Activated CD4-positive, alpha-beta T cell treated with anti-CD3 and anti-CD28 coated beads, Interleukin-2, amount 50 U/mL, for 16 hours (primary cell): ENCODE measurements at regions not wholly inside any gene's neighbourhood (a gene's known extent, or its start where the extent isn't known, plus 50 kb on each side); places are given as distances from the start of the nearest gene placed in this dataset.

Experiments
- DNase-seq: peaks from one replicate; pipeline ENCODE4 v3.0.0-alpha.2; 2020

GRCh38 chr3:109210501-109210900 is 74.0 kb downstream of the C3orf85 start:
- no peak for DNase-seq

GRCh38 chr3:109211941-109212340 is 75.4 kb downstream of the C3orf85 start:
- no peak for DNase-seq

- no peak for DNase-seq
Observed at GRCh38 chr3:109213321-109213720, 76.8 kb downstream of the C3orf85 start.

GRCh38 chr3:109224333-109224732 is 87.8 kb downstream of the C3orf85 start:
- DNase-seq: peak; percentile 1

- DNase-seq: no peak
Observed at GRCh38 chr3:109225516-109225915, 89.0 kb downstream of the C3orf85 start.

- DNase-seq: no peak
Observed at GRCh38 chr3:109228391-109229080, 87.8 kb downstream of the DPPA2 start.

GRCh38 chr3:109229174-109229847 is 87.0 kb downstream of the DPPA2 start:
- DNase-seq: no peak

- no peak for DNase-seq
Observed at GRCh38 chr3:109234300-109234699, 82.0 kb downstream of the DPPA2 start.

- no peak for DNase-seq
Observed at GRCh38 chr3:109241459-109242186, 74.7 kb downstream of the DPPA2 start.

- DNase-seq: no peak
Observed at GRCh38 chr3:109242187-109242523, 74.2 kb downstream of the DPPA2 start.
